Smooth muscle cell (in vitro differentiated cells): ENCODE measurements at regions not wholly inside any gene's neighbourhood (a gene's known extent, or its start where the extent isn't known, plus 50 kb on each side); places are given as distances from the start of the nearest gene placed in this dataset.

Source experiments
- DNase-seq: peaks from one replicate; lab custom pipeline; 2025; ENCODE audit not compliant: unreplicated experiment; lab: John Stamatoyannopoulos, UW
- H2AFZ ChIP-seq: fragments of 200-600 bp; sonication (generic); 2 replicates; pipeline ENCODE4 v1.6.0; 2016; ENCODE audit warnings: antibody characterized with exemption, low read depth, mild to moderate bottlenecking
- H3F3A ChIP-seq: fragments of 200-600 bp; sonication (generic); 2 replicates; pipeline ENCODE4 v1.6.0; 2017; ENCODE audit warnings: antibody characterized with exemption, low read depth
- H3K27ac ChIP-seq: fragments of 200-600 bp; sonication (generic); 2 replicates; pipeline ENCODE4 v1.5.1; 2016; ENCODE audit warnings: low read depth, mild to moderate bottlenecking
- H3K27me3 ChIP-seq: fragments of 200-600 bp; sonication (generic); 2 replicates; pipeline ENCODE4 v1.6.1; 2016; ENCODE audit warnings: low read depth, mild to moderate bottlenecking
- H3K36me3 ChIP-seq: fragments of 200-600 bp; sonication (generic); 2 replicates; pipeline ENCODE4 v1.5.1; 2016; ENCODE audit warnings: low read depth
- H3K4me1 ChIP-seq: fragments of 200-600 bp; sonication (generic); 2 replicates; pipeline ENCODE4 v1.5.1; 2016; ENCODE audit warnings: low read depth
- H3K4me2 ChIP-seq: fragments of 200-600 bp; sonication (generic); 2 replicates; pipeline ENCODE4 v1.6.0; 2016; ENCODE audit warnings: mild to moderate bottlenecking
- H3K4me3 ChIP-seq: fragments of 200-600 bp; sonication (generic); 2 replicates; pipeline ENCODE4 v1.5.1; 2016; ENCODE audit warnings: mild to moderate bottlenecking
- H3K79me2 ChIP-seq: fragments of 200-600 bp; sonication (generic); 2 replicates; pipeline ENCODE4 v1.6.0; 2016; ENCODE audit warnings: low read depth, mild to moderate bottlenecking
- H3K9ac ChIP-seq: fragments of 200-600 bp; sonication (generic); 2 replicates; pipeline ENCODE4 v1.6.0; 2016; ENCODE audit warnings: low read depth
- H3K9me3 ChIP-seq: fragments of 200-600 bp; sonication (generic); replicated peaks from 2 replicates; pipeline ENCODE4 v1.5.1; 2016; ENCODE audit warnings: low read depth
- H4K20me1 ChIP-seq: fragments of 200-600 bp; sonication (generic); 2 replicates; pipeline ENCODE4 v1.6.0; 2016; ENCODE audit warnings: low read depth
- WGBS: methylation state at CpG from one replicate; pipeline ENCODE4 v1.1.7; 2016; ENCODE audit warnings: low lambda C conversion rate; 5-methylcytosine and 5-hydroxymethylcytosine counted together
- TF ChIP-seq, protein P1 (sequence below): fragments of 200-600 bp; sonication (generic); IDR thresholded peaks from 2 replicates; pipeline ENCODE4 v1.5.1; 2017; ENCODE audit warnings: borderline replicate concordance, mild to moderate bottlenecking, antibody characterized with exemption; ENCODE audit not compliant: insufficient read depth, poor library complexity, severe bottlenecking

DNA sequence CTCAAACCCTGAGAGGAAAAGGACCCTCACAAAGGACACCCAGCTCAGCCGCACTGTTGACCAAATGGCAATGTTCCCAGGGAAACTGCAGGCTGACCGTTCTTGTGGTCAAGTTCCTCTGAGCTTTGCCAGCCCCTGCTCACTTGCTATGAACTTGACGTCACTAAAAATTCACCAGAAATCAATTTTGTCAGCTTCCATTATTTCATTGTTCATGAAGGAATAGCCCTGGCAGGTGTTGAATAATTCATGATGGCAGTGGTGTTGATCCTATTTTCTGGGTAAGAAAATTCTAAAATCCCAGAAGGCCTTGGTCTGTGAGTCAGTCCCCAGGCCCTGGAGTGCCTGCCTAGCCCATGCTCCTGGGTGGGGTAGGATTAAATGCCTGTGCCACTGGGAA, 318.9 kb downstream of the ZNF326 start:
- DNase-seq = no peak
- H3K4me1 ChIP-seq = no peaks in the 10 kb centered on the region
- H3K27ac ChIP-seq = no peak overlapping the region
- no peak overlapping the region for H3K4me3 ChIP-seq
- no peaks in the 10 kb centered on the region for H3K9me3 ChIP-seq
- H4K20me1 ChIP-seq = no peaks in the 10 kb centered on the region
- H3K79me2 ChIP-seq = no peaks in the 10 kb centered on the region
- H3K27me3 ChIP-seq = no peaks in the 10 kb centered on the region
- H2AFZ ChIP-seq = no peak overlapping the region
- TF ChIP-seq, protein P1, sequence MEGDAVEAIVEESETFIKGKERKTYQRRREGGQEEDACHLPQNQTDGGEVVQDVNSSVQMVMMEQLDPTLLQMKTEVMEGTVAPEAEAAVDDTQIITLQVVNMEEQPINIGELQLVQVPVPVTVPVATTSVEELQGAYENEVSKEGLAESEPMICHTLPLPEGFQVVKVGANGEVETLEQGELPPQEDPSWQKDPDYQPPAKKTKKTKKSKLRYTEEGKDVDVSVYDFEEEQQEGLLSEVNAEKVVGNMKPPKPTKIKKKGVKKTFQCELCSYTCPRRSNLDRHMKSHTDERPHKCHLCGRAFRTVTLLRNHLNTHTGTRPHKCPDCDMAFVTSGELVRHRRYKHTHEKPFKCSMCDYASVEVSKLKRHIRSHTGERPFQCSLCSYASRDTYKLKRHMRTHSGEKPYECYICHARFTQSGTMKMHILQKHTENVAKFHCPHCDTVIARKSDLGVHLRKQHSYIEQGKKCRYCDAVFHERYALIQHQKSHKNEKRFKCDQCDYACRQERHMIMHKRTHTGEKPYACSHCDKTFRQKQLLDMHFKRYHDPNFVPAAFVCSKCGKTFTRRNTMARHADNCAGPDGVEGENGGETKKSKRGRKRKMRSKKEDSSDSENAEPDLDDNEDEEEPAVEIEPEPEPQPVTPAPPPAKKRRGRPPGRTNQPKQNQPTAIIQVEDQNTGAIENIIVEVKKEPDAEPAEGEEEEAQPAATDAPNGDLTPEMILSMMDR = no peak
- H3K36me3 ChIP-seq = no peaks in the 10 kb centered on the region
- WGBS = 95% methylated on average over 3 of the region's 3 CpGs
- no peaks in the 10 kb centered on the region for H3F3A ChIP-seq
- H3K4me2 ChIP-seq = no peak overlapping the region
- no peak overlapping the region for H3K9ac ChIP-seq

DNA sequence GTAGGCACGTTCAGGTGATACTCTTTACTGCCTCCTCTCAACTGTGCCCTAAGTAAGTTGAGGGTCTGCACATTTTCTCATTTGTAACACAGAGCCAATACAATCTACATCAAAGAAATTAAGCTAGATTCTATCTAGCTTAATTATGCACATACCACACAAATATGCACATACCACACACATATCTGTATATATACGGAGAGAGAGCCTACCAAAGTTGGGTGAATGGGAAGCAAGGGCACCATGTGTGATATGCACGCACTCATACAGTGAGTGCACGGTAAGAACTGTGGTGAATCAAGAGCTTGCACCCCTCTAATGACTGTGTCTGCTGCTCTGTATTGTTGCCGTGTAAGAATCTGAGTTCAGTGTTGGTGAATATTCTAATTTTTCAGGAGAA, 314.9 kb downstream of the ZNF326 start:
- H3K9ac ChIP-seq = no peak overlapping the region

DNA sequence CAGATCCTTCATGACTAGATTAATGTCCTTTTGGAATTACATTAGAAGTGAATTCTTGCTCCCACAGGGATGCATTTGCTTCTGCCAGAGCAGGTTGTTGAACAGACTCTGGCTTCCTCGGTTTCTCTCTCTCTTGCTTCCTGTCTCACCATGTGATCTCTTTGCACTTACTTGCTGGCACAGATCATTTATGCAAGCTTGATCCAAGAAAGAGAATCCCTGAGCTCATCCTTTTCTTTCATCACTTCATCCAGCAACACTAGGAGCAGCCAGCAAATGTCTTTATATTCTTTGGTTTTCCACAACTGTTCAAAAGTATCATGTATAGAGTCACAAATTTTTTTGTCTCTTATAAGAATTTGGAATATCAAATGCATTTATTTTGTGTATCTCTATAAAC, 313.5 kb downstream of the ZNF326 start:
- no peaks in the 10 kb centered on the region for H3K79me2 ChIP-seq
- H3K36me3 ChIP-seq = no peaks in the 10 kb centered on the region
- DNase-seq = no peak
- no peak overlapping the region for H3K27ac ChIP-seq
- H3K9ac ChIP-seq = no peak overlapping the region
- H3F3A ChIP-seq = no peaks in the 10 kb centered on the region
- no peaks in the 10 kb centered on the region for H3K9me3 ChIP-seq
- H3K27me3 ChIP-seq = peaks cover 3% of the 10 kb centered on the region
- no peaks in the 10 kb centered on the region for H3K4me1 ChIP-seq
- 80% methylated on average over 1 of the region's 1 CpG for WGBS
- H4K20me1 ChIP-seq = no peaks in the 10 kb centered on the region
- H3K4me3 ChIP-seq = no peak overlapping the region
- H2AFZ ChIP-seq = no peak overlapping the region
- no peak overlapping the region for H3K4me2 ChIP-seq
- TF ChIP-seq, protein P1 = no peak

More for the DNA sequence above, 314.9 kb downstream of the ZNF326 start:
- Histone ChIP-seq H3K27ac (no peak overlapping the region), H3K4me1 (no peaks in the 10 kb centered on the region), H3K4me3 (no peak overlapping the region), H4K20me1 (no peaks in the 10 kb centered on the region), H3K4me2 (no peak overlapping the region), H3K27me3 (no peaks in the 10 kb centered on the region), H2AFZ (no peak overlapping the region), H3K9me3 (no peaks in the 10 kb centered on the region), H3K36me3 (no peaks in the 10 kb centered on the region), H3F3A (no peaks in the 10 kb centered on the region), H3K79me2 (no peaks in the 10 kb centered on the region)
- TF ChIP-seq, protein P1 = no peak
- 94% methylated on average over 5 of the region's 5 CpGs for WGBS
- no peak for DNase-seq

DNA sequence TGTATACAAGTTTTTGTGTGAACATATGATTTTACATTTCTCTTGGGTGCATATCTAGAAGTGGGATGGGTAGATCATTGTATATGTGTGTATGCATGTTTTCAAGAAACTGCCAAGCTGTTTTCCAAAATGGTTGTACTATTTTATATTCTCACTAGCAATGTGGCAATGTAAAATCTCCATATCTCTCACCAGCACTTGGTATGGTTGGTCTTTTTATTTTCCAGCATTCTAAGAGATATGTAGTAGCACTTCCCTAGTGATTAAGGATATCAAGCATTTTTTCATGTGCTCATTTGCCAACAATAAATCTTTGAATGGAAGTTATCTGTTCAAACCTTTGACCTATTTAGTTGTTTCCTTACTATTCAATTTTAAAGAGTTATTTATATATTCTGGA, 310.7 kb downstream of the ZNF326 start:
- Histone ChIP-seq H3K79me2 (no peaks in the 10 kb centered on the region), H3K4me2 (no peak overlapping the region), H3K4me3 (no peak overlapping the region), H3K27ac (no peak overlapping the region), H2AFZ (no peak overlapping the region), H3F3A (no peaks in the 10 kb centered on the region), H3K4me1 (no peaks in the 10 kb centered on the region), H3K9ac (no peak overlapping the region), H3K27me3 (peaks cover 3% of the 10 kb centered on the region), H4K20me1 (no peaks in the 10 kb centered on the region), H3K36me3 (no peaks in the 10 kb centered on the region), H3K9me3 (no peaks in the 10 kb centered on the region)
- DNase-seq = no peak
- TF ChIP-seq, protein P1 = no peak
